22Rv1 (cell line): ENCODE measurements at regions not wholly inside any gene's neighbourhood (a gene's known extent, or its start where the extent isn't known, plus 50 kb on each side); places are given as distances from the start of the nearest gene placed in this dataset.

Experiments
- H3K27ac ChIP-seq: fragments of 450-650 bp; 2 replicates; pipeline ENCODE4 v1.5.1; 2017
- CTCF ChIP-seq: fragments of 450-650 bp; IDR thresholded peaks from 2 replicates; pipeline ENCODE4 v1.5.1; 2017; ENCODE audit warnings: mild to moderate bottlenecking
- ZFX ChIP-seq: fragments of 450-650 bp; IDR thresholded peaks from 2 replicates; pipeline ENCODE4 v1.6.1; 2017; ENCODE audit warnings: antibody characterized with exemption, borderline replicate concordance

- no peak for TF ChIP-seq CTCF
- no peak for TF ChIP-seq ZFX
- no peak overlapping the region for H3K27ac ChIP-seq
Observed at GRCh38 chr10:4532467-4532866, 293.5 kb upstream of the AKR1E2 start.

GRCh38 chr10:4532011-4532410 lies 294.0 kb upstream of the AKR1E2 start:
- H3K27ac ChIP-seq = no peak overlapping the region
- TF ChIP-seq ZFX (no peak), CTCF (no peak)

GRCh38 chr10:4529266-4529665 lies 296.7 kb upstream of the AKR1E2 start:
- TF ChIP-seq ZFX = no peak
- TF ChIP-seq CTCF = no peak
- H3K27ac ChIP-seq = no peak overlapping the region

- H3K27ac ChIP-seq = no peak overlapping the region
- TF ChIP-seq ZFX (no peak), CTCF (no peak)
Observed at GRCh38 chr10:4527281-4527970, 298.6 kb upstream of the AKR1E2 start.

GRCh38 chr10:4526311-4526731 lies 299.7 kb upstream of the AKR1E2 start:
- TF ChIP-seq ZFX = no peak
- no peak for TF ChIP-seq CTCF
- no peak overlapping the region for H3K27ac ChIP-seq

GRCh38 chr10:4525103-4525502 lies 300.9 kb upstream of the AKR1E2 start:
- TF ChIP-seq ZFX (no peak), CTCF (no peak)
- H3K27ac ChIP-seq = no peak overlapping the region

GRCh38 chr10:4522296-4523000 lies 303.6 kb upstream of the AKR1E2 start:
- no peak for TF ChIP-seq ZFX
- no peak for TF ChIP-seq CTCF
- H3K27ac ChIP-seq = no peak overlapping the region
